ENCODE measurements at regions not wholly inside any gene's neighbourhood (a gene's known extent, or its start where the extent isn't known, plus 50 kb on each side); places are given as distances from the start of the nearest gene placed in this dataset.
A peak's percentile ranks its signal among the peaks of the same experiment; 100 is the strongest.

DNA sequence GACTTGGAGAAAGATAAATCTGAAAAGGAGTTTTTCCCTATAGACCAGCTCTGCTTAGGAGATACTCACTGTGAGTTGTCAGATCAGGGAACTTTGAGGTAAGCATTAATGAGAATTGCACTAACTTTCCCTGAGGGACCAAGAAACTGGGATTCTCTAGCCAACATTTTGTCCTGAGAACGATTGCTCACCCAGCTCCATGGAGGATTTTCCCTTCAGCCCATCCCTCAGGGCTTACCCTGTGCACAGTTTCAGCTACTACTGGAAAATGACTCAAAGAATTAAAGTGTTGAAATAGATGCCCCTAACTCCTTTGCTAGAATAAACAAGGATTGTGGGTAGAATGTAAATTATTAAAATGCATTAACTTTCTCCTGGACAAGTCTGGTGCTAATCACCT, 237.2 kb upstream of the IL12B start:
- Histone ChIP-seq H3K4me3 (no peak overlapping the region), H3K27ac (no peak overlapping the region), H3K4me1 (replicated peaks) (no peaks in the 10 kb centered on the region), H3K27me3 (replicated peaks; ENCODE audit: insufficient read depth) (no peaks in the 10 kb centered on the region), H3K9me3 (no peaks in the 10 kb centered on the region), H3K36me3 (no peaks in the 10 kb centered on the region)
- TF ChIP-seq, protein P1, sequence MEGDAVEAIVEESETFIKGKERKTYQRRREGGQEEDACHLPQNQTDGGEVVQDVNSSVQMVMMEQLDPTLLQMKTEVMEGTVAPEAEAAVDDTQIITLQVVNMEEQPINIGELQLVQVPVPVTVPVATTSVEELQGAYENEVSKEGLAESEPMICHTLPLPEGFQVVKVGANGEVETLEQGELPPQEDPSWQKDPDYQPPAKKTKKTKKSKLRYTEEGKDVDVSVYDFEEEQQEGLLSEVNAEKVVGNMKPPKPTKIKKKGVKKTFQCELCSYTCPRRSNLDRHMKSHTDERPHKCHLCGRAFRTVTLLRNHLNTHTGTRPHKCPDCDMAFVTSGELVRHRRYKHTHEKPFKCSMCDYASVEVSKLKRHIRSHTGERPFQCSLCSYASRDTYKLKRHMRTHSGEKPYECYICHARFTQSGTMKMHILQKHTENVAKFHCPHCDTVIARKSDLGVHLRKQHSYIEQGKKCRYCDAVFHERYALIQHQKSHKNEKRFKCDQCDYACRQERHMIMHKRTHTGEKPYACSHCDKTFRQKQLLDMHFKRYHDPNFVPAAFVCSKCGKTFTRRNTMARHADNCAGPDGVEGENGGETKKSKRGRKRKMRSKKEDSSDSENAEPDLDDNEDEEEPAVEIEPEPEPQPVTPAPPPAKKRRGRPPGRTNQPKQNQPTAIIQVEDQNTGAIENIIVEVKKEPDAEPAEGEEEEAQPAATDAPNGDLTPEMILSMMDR (IDR thresholded peaks at IDR 0.05) = no peak
- no peak for TF ChIP-seq POLR2AphosphoS5 (IDR thresholded peaks at IDR 0.05)
- no peak for TF ChIP-seq POLR2A (IDR thresholded peaks at IDR 0.05)
- WGBS = 76% methylated on average over 1 of the region's 1 CpG
- intact Hi-C loops (cut with DNase I) = no loop called here
- DNase-seq (ENCODE audit: low spot score) = no peak

DNA sequence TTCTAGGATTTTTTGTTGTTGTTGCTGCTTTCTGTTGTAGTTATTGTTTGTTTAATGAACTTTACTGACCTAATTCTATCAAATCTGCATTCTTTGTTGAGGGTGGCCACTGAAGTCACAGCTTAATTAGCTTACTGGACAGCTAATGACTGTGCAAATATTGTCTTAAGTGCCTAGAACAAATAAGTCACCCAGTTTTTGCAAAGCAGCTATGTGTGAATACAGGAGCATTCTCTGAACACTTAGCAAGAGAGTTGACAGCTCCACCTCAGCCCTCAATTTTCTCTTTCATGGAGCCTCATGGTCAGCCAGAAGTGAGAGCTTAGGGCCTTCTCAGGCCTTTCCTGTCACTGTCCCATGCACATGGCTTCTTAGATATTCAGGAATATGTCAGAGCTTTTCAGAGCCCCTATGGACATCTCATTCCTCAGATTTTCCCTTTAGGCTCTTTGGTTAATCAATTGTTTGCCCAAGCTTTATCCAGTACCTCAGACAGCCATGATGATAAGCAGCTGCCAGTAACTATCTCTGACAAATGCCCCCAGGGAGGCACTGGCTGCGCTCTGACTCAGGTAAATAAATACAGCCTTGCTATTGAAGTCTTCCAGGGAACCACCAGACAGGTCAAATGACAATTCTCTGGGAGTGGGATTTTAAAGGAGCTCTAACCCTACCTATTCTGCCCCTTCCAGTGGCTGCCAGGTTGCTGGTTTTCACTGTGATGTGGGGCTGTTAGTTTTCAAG, 241.4 kb upstream of the IL12B start:
- intact Hi-C loops (cut with DNase I) = no loop called here
- DNase-seq (ENCODE audit: low spot score) = no peak
- TF ChIP-seq POLR2A (IDR thresholded peaks at IDR 0.05) (no peak), POLR2AphosphoS5 (IDR thresholded peaks at IDR 0.05) (no peak)
- TF ChIP-seq, protein P1 (IDR thresholded peaks at IDR 0.05) = no peak

DNA sequence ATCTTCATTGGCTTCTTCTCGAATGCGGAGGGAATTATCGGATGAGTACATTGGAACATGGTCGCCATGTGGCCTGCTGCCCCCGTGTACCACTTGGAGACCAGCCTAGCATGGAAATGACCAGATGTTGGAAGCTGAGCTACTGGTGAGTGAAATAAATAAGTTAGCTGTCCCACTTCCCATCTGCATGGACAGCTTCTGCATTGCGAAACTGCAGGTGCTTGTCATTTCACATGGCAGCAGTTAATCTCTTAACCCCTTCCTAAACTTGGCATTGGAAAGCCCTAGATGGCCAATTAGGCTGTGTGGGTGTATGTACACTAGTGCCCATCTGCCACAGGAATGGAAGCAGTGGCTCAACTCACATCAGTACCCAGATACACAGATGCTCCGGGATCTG, 246.6 kb upstream of the IL12B start:
- no peak for DNase-seq (ENCODE audit: low spot score)
- Histone ChIP-seq H3K4me3 (no peak overlapping the region), H3K27ac (no peak overlapping the region), H3K9me3 (no peaks in the 10 kb centered on the region), H3K36me3 (no peaks in the 10 kb centered on the region), H3K4me1 (replicated peaks) (no peaks in the 10 kb centered on the region), H3K27me3 (replicated peaks; ENCODE audit: insufficient read depth) (no peaks in the 10 kb centered on the region)
- TF ChIP-seq, protein P1 (IDR thresholded peaks at IDR 0.05) = no peak
- TF ChIP-seq POLR2A (IDR thresholded peaks at IDR 0.05) (no peak), POLR2AphosphoS5 (IDR thresholded peaks at IDR 0.05) (no peak)
- 90% methylated on average over 7 of the region's 7 CpGs for WGBS
- intact Hi-C loops (cut with DNase I) = no loop called here

More for the DNA sequence above, 241.4 kb upstream of the IL12B start:
- whole genome bisulfite sequencing = 64% methylated on average over 1 of the region's 1 CpG
- H3K27ac ChIP-seq = no peak overlapping the region
- H3K4me1 ChIP-seq (replicated peaks) = no peaks in the 10 kb centered on the region
- no peaks in the 10 kb centered on the region for H3K27me3 ChIP-seq (replicated peaks; ENCODE audit: insufficient read depth)
- no peaks in the 10 kb centered on the region for H3K36me3 ChIP-seq
- no peaks in the 10 kb centered on the region for H3K9me3 ChIP-seq
- H3K4me3 ChIP-seq = no peak overlapping the region

DNA sequence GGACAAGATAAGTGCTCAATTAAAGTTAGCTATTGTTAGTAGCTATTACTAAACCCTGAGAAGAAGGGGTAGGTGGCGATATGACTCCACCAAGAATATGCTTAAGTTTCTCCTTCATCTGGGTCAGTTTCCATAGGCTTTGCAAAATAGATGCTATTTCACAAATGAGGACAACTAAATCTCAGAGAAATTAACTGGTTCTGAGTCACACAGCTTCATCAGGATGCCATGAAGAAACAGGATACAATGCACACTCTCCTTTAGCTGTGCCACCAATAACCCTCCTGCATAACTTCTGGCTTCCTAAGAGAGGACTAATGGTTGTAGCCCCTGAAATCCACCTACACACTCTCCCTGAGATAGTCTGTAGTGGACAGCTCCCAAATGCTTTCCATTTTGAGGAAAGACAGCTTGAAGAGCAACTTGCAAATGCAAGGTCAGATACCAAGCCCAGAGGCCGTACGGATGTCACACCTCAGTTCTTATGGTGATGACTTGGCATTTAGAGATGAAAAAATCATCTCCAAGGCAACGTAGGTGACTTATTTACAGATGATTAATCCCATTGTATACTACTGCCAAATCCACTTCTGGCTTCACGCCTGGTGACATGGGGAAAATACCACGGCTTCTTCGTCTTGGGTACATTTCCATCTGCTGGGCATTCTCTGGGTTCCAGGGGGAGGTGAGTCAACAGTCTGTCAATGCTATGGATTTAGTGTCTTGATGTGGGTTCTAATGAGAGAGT, 251.4 kb upstream of the IL12B start:
- H3K27ac ChIP-seq = no peak overlapping the region
- H3K4me1 ChIP-seq (replicated peaks) = no peaks in the 10 kb centered on the region
- no peaks in the 10 kb centered on the region for H3K27me3 ChIP-seq (replicated peaks; ENCODE audit: insufficient read depth)
- TF ChIP-seq POLR2A (IDR thresholded peaks at IDR 0.05) = no peak
- TF ChIP-seq, protein P1 (IDR thresholded peaks at IDR 0.05) = no peak
- TF ChIP-seq POLR2AphosphoS5 (IDR thresholded peaks at IDR 0.05) = peak; percentile 5
- DNase-seq (ENCODE audit: low spot score) = peak; percentile 24
- no peaks in the 10 kb centered on the region for H3K9me3 ChIP-seq
- intact Hi-C loops (cut with DNase I) = no loop called here
- no peaks in the 10 kb centered on the region for H3K36me3 ChIP-seq
- H3K4me3 ChIP-seq = no peak overlapping the region
- 36% methylated on average over 7 of the region's 7 CpGs for WGBS
